Stomach (tissue), 8 donors: ENCODE measurements at regions not wholly inside any gene's neighbourhood (a gene's known extent, or its start where the extent isn't known, plus 50 kb on each side); places are given as distances from the start of the nearest gene placed in this dataset.

Experiments used
- DNase-seq, 2 donors: peaks; one replicate each; pipeline versions ENCODE4 v3.0.0 to v3.0.0-alpha.2; 2013 to 2019
- H3K27ac ChIP-seq, 5 donors: fragments of 200-600 bp in 4 of 5; sonication (generic) in 4 of 5; one replicate each; pipeline ENCODE4 v1.5.1; 2013 to 2019; ENCODE audit warnings: mild to moderate bottlenecking in 1 of 5, moderate library complexity in 1 of 5
- H3K27me3 ChIP-seq, 3 donors: fragments of 200-600 bp; sonication (generic); one replicate each; pipeline ENCODE4 v1.5.1; 2017 to 2019; ENCODE audit warnings: mixed run types in 1 of 3
- H3K36me3 ChIP-seq, 4 donors: fragments of 200-600 bp; sonication (generic); 1 replicate in 3 of 4; 2 replicates in 1 of 4; pipeline ENCODE4 v1.5.1; 2016 to 2019
- H3K4me1 ChIP-seq, 4 donors: fragments of 200-600 bp; sonication (generic); one replicate each; pipeline ENCODE4 v1.5.1; 2016 to 2019
- H3K4me3 ChIP-seq, 4 donors: fragments of 200-600 bp; sonication (generic) in 3 of 4; one replicate each; pipeline ENCODE4 v1.5.1; 2016 to 2019; ENCODE audit warnings: mild to moderate bottlenecking in 1 of 4
- H3K9me3 ChIP-seq, 4 donors: fragments of 200-600 bp; sonication (generic); one replicate each; pipeline ENCODE4 v1.5.1; 2016 to 2019
- EP300 ChIP-seq: sonication (generic); formaldehyde crosslinking; IDR thresholded peaks from one replicate; pipeline ENCODE4 v1.6.1; 2017; ENCODE audit warnings: antibody characterized with exemption
- POLR2A ChIP-seq, 4 donors: fragments of 450-650 bp; IDR thresholded peaks; one replicate each; pipeline ENCODE4 v1.6.1; 2016; ENCODE audit warnings: antibody characterized with exemption in 4 of 4, control low read depth in 2 of 4, mild to moderate bottlenecking in 1 of 4, moderate library complexity in 1 of 4
- POLR2AphosphoS5 ChIP-seq, 3 donors: sonication (generic); formaldehyde crosslinking; IDR thresholded peaks; one replicate each; pipeline ENCODE4 v1.6.1; 2016; ENCODE audit warnings: antibody characterized with exemption in 3 of 3
- WGBS, 5 donors: extraction: QIAGEN DNeasy Blood & Tissue Kit in 3 of 5; methylation state at CpG; one replicate each; pipeline versions ENCODE4 v1.1.5 to v1.1.7; 2013 to 2018; 5-methylcytosine and 5-hydroxymethylcytosine counted together
- intact Hi-C: fragments of 100-400 bp; cut with DNase I; formaldehyde crosslinking; loops from one replicate; pipeline ENCODE4 v1.15.1; 2023; ENCODE audit warnings: low total_unique reads
- TF ChIP-seq, protein P1 (sequence below), 7 experiments: fragments of 450-650 bp in 4 of 7; fragments of 200-600 bp in 3 of 7; sonication (generic) in 3 of 7; IDR thresholded peaks; one replicate each; pipeline ENCODE4 v1.5.1; 2016 to 2019; ENCODE audit warnings: antibody characterized with exemption in 7 of 7, control low read depth in 2 of 7, mild to moderate bottlenecking in 1 of 7
- donor health status: healthy with polysubstance abuse.
- donor health status: Bipolar disorder and iron deficiency.
- donor health status: healthy.

DNA sequence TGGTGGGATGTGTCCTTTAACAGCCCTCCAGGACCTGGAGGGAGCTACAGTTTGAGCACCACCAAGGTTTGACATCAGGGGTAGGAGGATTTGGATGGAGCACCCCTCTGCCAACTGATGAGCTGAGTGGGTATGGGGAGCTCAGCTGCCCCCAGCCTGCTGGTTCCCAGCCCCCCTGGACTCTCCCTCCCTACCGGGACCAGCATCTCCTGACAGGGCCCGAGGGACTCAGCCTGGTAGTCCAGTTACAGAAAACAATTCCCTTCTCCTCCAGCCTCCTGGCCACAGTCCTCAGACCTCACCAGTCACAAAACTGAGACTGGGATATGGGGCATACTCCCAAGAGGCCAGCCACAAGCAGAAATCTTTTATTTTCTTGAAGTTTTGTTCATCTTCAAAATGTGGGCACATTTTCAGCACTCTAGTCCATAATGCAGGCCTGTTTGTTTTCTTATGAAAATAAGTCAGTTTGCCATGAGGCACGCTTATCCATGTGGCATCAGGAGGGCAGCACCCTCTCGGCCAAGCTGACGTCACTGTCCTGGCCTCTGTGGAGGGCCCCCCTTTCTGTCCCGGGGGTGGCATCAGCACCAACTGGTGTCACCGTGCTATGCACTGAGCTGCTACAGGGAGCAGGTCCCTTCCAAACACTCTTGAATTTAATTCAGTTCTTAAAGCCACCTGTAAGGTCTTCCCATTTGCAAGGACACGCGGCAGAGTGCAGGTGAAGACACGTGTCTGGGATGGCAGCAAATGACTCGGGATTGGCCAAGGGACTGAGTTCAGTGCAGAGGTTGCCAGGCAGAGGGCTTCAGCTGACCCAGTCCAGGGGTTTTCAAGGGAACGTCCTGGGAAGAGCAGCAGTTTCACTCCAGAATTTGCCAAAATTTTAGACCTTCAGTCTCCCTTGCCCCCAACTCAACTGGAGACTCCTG, 187.6 kb downstream of the GADD45G start:
- Histone ChIP-seq H3K9me3 (no peaks in the 10 kb centered on the region), H3K4me1 (no peaks in the 10 kb centered on the region), H3K36me3 (no peaks in the 10 kb centered on the region), H3K27ac (no peak overlapping the region), H3K27me3 (no peaks in the 10 kb centered on the region), H3K4me3 (no peak overlapping the region)
- 76 to 91% (median 82%) methylated on average over 11 to 12 of the region's 12 CpGs for WGBS, 5 donors
- TF ChIP-seq EP300 (no peak), POLR2AphosphoS5 (IDR thresholded peaks at IDR 0.05) (no peak)
- intact Hi-C loops: no loop called here
- DNase-seq: no peak

GRCh38 chr9:89793124-89793495, 188.3 kb downstream of the GADD45G start:
- no peak for DNase-seq
- 71 to 89% (median 86%) methylated on average over 5 of the region's 5 CpGs for WGBS, 5 donors
- Histone ChIP-seq H3K4me3 (no peak overlapping the region), H3K27me3 (no peaks in the 10 kb centered on the region), H3K4me1 (no peaks in the 10 kb centered on the region), H3K9me3 (no peaks in the 10 kb centered on the region), H3K36me3 (no peaks in the 10 kb centered on the region), H3K27ac (no peak overlapping the region)
- intact Hi-C loops: no loop called here
- TF ChIP-seq POLR2AphosphoS5 (IDR thresholded peaks at IDR 0.05): no peak
- TF ChIP-seq, protein P1, sequence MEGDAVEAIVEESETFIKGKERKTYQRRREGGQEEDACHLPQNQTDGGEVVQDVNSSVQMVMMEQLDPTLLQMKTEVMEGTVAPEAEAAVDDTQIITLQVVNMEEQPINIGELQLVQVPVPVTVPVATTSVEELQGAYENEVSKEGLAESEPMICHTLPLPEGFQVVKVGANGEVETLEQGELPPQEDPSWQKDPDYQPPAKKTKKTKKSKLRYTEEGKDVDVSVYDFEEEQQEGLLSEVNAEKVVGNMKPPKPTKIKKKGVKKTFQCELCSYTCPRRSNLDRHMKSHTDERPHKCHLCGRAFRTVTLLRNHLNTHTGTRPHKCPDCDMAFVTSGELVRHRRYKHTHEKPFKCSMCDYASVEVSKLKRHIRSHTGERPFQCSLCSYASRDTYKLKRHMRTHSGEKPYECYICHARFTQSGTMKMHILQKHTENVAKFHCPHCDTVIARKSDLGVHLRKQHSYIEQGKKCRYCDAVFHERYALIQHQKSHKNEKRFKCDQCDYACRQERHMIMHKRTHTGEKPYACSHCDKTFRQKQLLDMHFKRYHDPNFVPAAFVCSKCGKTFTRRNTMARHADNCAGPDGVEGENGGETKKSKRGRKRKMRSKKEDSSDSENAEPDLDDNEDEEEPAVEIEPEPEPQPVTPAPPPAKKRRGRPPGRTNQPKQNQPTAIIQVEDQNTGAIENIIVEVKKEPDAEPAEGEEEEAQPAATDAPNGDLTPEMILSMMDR (IDR thresholded peaks at IDR 0.05): no peak
- no peak for TF ChIP-seq POLR2A (IDR thresholded peaks at IDR 0.05)
- TF ChIP-seq EP300: no peak

DNA sequence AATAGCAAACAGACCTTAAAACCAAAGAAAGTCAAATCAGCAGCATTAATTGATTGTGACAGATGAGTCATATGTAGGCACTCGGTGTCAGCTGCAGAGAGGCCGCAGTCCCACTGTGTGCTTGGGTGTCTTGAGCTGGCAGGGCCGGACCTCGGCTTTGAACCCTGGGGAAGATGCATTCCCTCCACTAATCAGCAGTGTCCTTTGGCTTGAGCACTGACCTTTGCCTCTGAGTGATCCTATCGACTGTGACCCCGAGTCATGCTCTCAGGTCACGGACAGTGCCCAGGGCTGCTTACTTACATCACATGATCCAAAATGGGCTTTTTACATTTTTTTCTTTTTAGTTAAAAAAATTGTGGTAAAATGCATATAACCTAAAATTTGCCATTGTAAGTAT, 188.7 kb downstream of the GADD45G start:
- WGBS, 5 donors: 68 to 86% (median 76%) methylated on average over 7 of the region's 7 CpGs
- no peak for DNase-seq
- Histone ChIP-seq H3K4me1 (no peaks in the 10 kb centered on the region), H3K27ac (no peak overlapping the region), H3K36me3 (no peaks in the 10 kb centered on the region), H3K9me3 (no peaks in the 10 kb centered on the region), H3K4me3 (no peak overlapping the region), H3K27me3 (no peaks in the 10 kb centered on the region)
- intact Hi-C loops: no loop called here
- TF ChIP-seq POLR2A (IDR thresholded peaks at IDR 0.05) (no peak), POLR2AphosphoS5 (IDR thresholded peaks at IDR 0.05) (no peak), EP300 (no peak)
- TF ChIP-seq, protein P1 (IDR thresholded peaks at IDR 0.05): no peak

DNA sequence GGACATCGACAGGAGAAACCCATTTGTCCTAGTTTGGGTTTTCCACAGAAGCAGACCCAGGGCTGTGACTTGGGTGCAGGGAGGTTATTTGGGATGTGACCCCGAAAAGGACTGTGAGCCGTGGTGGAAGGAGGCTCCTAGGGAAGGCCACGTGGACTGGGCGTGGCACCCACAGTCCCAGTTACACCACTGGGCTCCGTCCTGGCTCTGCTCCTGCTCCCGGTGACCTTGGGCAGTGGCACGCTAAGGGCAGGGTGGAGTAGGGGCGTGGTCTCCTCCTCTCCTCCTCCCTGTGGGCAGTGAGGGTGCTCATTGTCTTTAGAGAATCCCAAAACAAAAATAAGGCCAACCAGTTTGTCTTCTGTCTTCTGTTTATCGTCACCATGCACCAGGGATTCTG, 190.1 kb downstream of the GADD45G start:
- no peaks in the 10 kb centered on the region for H3K36me3 ChIP-seq
- H3K9me3 ChIP-seq: no peaks in the 10 kb centered on the region
- DNase-seq: peak; percentile 47 to 63
- TF ChIP-seq, protein P1 (IDR thresholded peaks at IDR 0.05): no peak
- peak in 1 of 3 donors; percentile 9 for TF ChIP-seq POLR2AphosphoS5 (IDR thresholded peaks at IDR 0.05)
- 47 to 67% (median 50%) methylated on average over 10 of the region's 10 CpGs for WGBS, 5 donors
- no peak overlapping the region for H3K4me3 ChIP-seq
- intact Hi-C loops: no loop called here
- H3K4me1 ChIP-seq: no peaks in the 10 kb centered on the region
- H3K27me3 ChIP-seq: no peaks in the 10 kb centered on the region
- no peak overlapping the region for H3K27ac ChIP-seq
